HepG2 (cell line): ENCODE measurements at regions not wholly inside any gene's neighbourhood (a gene's known extent, or its start where the extent isn't known, plus 50 kb on each side); places are given as distances from the start of the nearest gene placed in this dataset.

Experiments used
- POLR2A ChIP-seq, 2 experiments: IDR thresholded peaks; 2 replicates each; pipeline ENCODE4 v1.6.1; 2011; ENCODE audit warnings: low read depth in 2 of 2, low read length in 2 of 2, mild to moderate bottlenecking in 1 of 2, moderate library complexity in 1 of 2; ENCODE audit not compliant: insufficient read depth in 1 of 2
- ZBTB7A ChIP-seq: sonication (generic); formaldehyde crosslinking; IDR thresholded peaks from 2 replicates; pipeline ENCODE4 v1.8.0; 2022; ENCODE audit warnings: mild to moderate bottlenecking, missing genetic modification reagents
- TF ChIP-seq, protein P1 (sequence below): fragments of 450-650 bp; IDR thresholded peaks from 2 replicates; pipeline ENCODE4 v1.6.1; 2017

DNA sequence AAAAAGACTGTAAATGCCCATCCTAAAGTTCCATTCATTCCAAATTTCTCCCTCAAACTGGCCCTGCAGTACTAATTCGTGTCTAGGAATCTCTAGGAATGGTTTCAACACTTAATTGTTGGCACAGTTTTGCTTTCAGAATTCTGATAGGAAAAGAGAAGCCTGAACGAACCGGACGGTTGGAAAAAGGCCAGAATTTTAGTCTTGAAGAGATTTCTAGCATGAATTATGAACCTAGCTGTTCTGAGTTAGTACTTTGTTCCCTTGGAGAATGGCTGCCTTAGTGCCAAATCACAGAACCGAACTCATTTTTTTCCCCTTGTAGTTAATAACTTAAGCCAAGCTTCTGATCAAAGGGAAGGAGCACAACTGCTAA lies 262.6 kb downstream of the ADAMTS20 start:
- TF ChIP-seq, protein P1, sequence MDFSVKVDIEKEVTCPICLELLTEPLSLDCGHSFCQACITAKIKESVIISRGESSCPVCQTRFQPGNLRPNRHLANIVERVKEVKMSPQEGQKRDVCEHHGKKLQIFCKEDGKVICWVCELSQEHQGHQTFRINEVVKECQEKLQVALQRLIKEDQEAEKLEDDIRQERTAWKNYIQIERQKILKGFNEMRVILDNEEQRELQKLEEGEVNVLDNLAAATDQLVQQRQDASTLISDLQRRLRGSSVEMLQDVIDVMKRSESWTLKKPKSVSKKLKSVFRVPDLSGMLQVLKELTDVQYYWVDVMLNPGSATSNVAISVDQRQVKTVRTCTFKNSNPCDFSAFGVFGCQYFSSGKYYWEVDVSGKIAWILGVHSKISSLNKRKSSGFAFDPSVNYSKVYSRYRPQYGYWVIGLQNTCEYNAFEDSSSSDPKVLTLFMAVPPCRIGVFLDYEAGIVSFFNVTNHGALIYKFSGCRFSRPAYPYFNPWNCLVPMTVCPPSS: no peak
- TF ChIP-seq ZBTB7A (CRISPR knock-in tag) (no peak), POLR2A (IDR thresholded peaks at IDR 0.05; ENCODE audit: insufficient read depth in 1 of 2, low read depth in 2 of 2, low read length in 2 of 2) (no peak)
